ENCODE measurements at regions not wholly inside any gene's neighbourhood (a gene's known extent, or its start where the extent isn't known, plus 50 kb on each side); places are given as distances from the start of the nearest gene placed in this dataset.
A peak's percentile ranks its signal among the peaks of the same experiment; 100 is the strongest.
"Not testable (repeated sequence)": the region's sequence is repeated elsewhere in the genome, so short reads cannot be mapped to it uniquely, and the experiment has no call there.

- no peak for DNase-seq
These were observed 83.4 kb upstream of the NDUFV2 start for GRCh38 chr18:9019135-9019534.

GRCh38 chr18:9020221-9020620, 82.3 kb upstream of the NDUFV2 start:
- no peak for DNase-seq

GRCh38 chr18:9021458-9021857, 81.0 kb upstream of the NDUFV2 start:
- DNase-seq: no peak

- peak; percentile 61 to 78 for DNase-seq
These were observed 79.9 kb upstream of the NDUFV2 start for GRCh38 chr18:9022397-9023155.

GRCh38 chr18:9024031-9024646, 78.4 kb upstream of the NDUFV2 start:
- DNase-seq: not testable (repeated sequence)

GRCh38 chr18:9025091-9025838, 77.2 kb upstream of the NDUFV2 start:
- DNase-seq: no peak

- DNase-seq: peak in 1 of 2 donors; percentile 30
These were observed 73.4 kb upstream of the NDUFV2 start for GRCh38 chr18:9029131-9029530.

- no peak for DNase-seq
These were observed 70.0 kb upstream of the NDUFV2 start for GRCh38 chr18:9032519-9032918.

GRCh38 chr18:9038277-9038871, 64.1 kb upstream of the NDUFV2 start:
- no peak for DNase-seq

- no peak for DNase-seq
These were observed 62.9 kb upstream of the NDUFV2 start for GRCh38 chr18:9039441-9040071.

- DNase-seq: no peak
These were observed 59.6 kb upstream of the NDUFV2 start for GRCh38 chr18:9042766-9043481.

GRCh38 chr18:9043581-9043980, 58.9 kb upstream of the NDUFV2 start:
- DNase-seq: no peak

- DNase-seq: no peak
These were observed 54.8 kb upstream of the NDUFV2 start for GRCh38 chr18:9047715-9048114.

- DNase-seq: peak; percentile 46 to 62
These were observed 54.3 kb upstream of the NDUFV2 start for GRCh38 chr18:9048236-9048635.

- peak; percentile 74 to 85 for DNase-seq
These were observed 53.5 kb upstream of the NDUFV2 start for GRCh38 chr18:9048808-9049494.

- DNase-seq: no peak
These were observed 53.0 kb upstream of the NDUFV2 start for GRCh38 chr18:9049495-9049809.

GRCh38 chr18:9050628-9051284, 51.7 kb upstream of the NDUFV2 start:
- not testable (repeated sequence) for DNase-seq
